ENCODE measurements at regions not wholly inside any gene's neighbourhood (a gene's known extent, or its start where the extent isn't known, plus 50 kb on each side); places are given as distances from the start of the nearest gene placed in this dataset.
"Not testable (repeated sequence)": the region's sequence is repeated elsewhere in the genome, so short reads cannot be mapped to it uniquely, and the experiment has no call there.

DNA sequence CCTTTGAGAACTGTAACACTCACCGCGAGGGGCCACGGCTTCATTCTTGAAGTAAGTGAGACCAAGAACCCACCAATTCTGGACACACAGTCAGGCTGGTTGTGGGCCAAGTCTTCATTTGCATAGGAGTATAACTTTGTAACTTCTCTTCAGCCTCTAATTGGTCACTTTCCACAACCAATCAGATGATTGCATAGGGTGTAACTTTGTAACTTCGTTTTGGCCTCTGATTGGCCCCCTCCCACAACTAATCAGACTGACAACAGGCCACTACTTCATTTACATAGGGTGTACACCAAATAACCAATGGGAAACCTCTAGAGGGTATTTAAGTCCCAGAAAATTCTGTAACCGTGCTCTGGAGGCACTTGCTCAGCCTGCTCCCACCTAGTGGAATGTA is 77.5 kb upstream of the TCF4 start:
- no peak for DNase-seq

DNA sequence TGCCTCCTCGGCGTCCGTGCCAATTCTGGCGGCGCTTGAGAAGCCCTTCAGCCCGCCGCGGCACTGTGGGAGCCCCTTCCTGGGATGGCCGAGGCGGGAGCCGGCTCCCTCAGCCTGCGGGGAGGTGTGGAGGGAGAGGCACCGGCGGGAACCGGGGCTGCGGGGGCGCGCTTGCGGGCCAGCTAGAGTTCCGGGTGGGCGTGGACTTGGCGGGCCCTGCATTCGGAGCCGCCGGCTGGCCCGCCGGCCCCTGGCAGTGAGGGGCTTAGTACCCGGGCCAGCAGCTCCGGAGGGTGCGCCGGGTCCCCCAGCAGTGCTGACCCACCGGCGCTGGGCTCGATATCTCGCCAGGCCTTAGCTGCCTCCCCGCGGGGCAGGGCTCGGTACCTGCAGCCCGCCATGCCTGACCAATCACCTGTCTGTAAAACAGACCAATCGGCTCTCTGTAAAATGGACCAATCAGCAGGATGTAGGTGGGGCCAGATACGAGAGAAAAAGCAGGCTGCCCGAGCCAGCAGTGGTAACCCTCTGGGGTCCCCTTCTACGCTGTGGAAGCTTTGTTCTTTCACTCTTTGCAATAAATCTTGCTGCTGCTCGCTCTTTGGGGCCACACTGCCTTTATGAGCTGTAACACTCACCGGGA is 76.9 kb upstream of the TCF4 start:
- not testable (repeated sequence) for DNase-seq

DNA sequence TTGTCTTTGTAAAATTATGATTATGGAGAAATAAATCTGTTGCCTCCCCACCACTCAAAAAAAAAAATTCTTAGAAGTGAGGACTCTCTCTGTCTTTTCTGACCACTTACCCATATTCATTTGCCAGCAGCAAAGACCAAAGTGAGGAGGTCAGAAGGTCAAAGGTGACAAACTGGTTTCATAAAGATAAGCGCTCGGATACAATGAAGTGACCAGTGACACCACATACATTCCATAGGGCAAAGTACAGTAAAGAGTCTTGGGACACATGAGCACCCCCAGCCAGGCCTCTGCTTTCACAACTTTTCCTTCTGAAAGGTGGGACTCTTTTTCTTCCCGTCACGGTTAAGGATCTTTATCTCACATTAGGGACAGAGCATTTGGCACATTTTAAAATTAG is 75.9 kb upstream of the TCF4 start:
- no peak for DNase-seq

DNA sequence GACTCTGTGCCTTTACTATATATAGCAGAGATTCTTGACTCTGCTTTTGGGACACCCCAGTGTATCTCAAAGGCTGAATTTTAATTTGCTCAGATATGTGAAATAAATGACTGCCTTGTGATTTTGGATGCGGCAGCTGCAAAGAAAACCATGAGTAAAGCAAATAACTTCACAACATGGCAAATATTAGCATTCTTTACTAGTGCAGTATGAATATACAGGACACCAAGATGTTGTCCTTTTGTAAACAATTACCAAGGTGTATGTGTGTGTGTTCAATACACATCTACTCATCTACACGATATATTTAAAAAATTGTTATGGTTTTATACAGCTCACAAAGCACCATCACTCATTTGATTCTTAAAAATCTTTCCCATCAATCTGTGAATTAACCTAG is 70.6 kb upstream of the TCF4 start:
- no peak for DNase-seq

DNA sequence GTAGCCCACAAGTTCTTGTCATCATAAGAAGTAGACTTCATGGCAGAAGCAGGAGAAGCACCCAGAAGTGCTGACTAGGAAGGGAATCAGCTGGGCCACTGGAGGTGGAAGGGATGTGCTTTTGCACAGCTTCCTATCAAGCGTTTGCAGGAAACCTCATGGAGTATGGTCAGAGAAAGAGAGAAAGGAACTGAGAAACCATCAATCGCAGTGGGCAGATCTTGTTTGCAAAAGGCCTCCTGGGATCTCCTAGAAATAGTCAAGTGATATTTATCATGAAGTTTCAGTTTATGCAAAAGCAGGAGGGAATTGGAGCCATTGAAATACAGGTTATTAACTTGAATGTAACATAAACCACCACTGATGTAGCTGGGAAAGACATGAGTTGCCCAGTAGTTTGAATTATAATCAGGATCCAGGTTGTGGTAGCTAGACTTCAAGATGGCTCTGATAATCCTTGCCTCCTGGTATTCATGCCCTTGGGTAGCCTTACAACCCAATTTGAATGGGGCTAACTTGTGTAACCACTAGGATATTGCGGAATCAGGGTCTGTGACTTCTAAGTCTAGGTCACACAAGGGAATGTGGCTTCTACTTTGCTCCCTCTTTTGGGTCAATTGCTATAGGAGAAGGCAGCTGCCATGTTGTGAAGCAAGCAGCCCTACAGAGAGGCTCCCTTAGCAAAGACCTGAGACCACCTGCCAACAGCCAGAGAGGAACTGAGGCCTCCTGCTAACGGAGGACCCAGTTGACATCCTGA is 69.8 kb upstream of the TCF4 start:
- no peak for DNase-seq

DNA sequence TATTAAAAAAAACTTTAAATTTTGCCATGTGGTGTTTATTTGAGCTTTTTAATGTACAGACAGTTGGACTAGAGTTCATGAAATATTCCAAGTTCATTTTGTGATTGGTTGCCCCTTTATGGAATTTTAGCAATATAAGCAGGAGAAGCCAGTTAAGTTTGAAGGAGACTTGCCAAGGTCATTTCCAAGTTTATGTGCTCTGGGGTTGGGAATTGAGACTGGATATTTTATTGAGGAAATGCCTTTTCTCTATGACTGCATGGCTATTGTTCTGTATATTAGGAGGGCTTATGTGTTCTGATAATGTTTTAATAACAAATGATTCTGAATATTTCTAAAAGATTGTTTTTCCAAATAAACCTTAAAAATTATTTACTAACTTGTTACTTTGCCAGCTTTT is 67.0 kb upstream of the TCF4 start:
- DNase-seq, result no peak

DNA sequence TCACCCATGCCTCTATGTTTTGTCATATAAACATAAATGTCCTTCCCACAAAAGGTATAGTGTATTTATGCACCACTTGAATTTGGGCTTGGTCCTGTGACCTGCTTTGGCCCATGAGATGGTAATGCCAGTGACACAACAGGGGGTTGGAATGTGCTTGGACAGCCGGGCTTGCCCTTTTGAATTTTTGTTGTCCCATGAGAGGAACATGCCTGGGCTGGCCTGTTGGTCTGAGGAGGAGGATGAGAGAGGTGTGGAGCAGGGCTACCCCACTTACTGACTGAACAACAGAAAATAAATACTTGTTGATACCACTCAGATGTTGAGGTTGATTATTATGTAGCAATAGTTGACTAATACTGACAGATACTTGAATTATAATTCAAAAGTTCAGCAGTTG is 63.2 kb upstream of the TCF4 start:
- no peak for DNase-seq

DNA sequence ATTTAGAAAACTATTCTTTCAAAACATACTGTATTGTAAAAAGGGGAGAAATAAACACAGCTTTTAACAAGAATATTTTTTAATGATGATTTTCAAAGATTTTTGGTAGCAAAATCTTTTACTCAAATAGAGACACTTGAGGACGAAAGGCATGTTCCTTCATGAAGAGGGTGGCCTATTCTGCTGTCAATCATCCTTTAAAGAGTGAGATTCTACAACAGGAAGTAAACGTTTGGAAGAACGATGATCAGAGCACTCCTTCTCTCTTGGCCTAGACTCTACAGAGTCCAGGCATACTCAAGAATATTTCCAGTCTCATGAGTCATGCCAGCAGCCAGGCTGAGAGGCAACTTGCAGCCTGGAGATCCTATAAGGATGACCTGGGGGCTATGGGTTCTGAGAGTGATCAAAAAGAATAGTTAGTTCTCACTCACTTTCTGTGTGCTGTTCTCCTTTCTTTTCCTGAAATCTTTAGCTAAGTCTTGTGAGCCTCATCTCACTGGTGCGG is 62.4 kb upstream of the TCF4 start:
- no peak for DNase-seq

DNA sequence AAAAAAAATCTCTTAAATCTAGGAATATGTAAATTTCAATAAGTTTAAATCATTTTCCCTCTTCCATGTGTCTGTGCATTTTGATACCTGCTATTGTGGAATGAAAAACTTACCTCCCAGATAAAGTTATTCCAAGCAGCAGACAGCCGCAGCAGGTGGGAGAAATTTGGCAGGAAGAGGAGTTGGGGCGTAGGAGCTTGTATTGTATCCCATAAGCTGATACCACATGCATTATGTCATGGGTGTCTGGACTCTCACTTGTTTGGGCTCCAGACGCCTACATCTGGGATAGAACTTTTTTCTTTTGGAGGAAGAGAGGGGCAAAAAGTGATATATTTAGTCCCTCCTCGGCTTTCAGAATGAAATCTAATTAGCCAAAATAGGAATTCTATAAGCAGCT is 59.3 kb upstream of the TCF4 start:
- no peak for DNase-seq

DNA sequence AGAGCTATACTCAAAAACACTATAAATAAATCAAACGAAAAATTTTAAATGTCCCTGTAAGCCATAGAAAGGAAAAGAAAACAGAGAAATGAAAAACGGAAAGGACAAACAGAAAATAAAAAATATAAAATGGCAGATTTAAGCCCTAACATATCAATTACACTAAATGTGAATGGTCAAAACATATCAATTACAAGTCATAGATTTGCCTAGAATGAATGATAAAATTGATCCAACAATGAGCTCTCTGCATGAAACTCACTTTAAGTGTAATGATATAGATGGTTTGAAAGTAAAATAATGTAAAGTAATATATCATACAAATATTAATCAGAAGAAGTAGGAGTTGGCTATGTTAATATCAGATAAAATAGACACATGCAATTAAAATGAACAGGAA is 54.2 kb upstream of the TCF4 start:
- DNase-seq, result no peak

DNA sequence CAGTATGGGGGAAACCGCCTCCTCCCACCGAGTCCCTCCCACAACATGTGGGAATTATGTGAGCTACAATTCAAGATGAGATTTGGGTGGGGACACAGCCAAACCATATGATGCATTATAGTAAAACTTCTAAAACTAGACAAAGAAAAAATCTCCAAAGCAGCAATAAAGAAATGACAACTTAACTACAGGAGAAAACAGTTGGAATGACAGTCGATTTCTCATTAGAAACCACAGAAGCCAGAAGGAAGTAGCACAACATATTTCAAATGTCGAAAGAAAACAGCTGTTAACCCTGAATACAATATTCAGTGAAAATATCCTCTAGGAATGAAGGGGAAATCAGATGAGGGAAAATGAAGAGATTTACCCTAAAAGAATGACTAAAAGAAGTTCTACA is 53.5 kb upstream of the TCF4 start:
- DNase-seq, result no peak

Measured in hypothalamus (tissue), 51 donors.